HEK293 (cell line): ENCODE measurements at regions not wholly inside any gene's neighbourhood (a gene's known extent, or its start where the extent isn't known, plus 50 kb on each side); places are given as distances from the start of the nearest gene placed in this dataset.

Source experiments
- CTCF ChIA-PET: fragments of 350-600 bp; formaldehyde crosslinking; extraction: SDS; loops from one replicate; lab custom pipeline; 2021; ENCODE audit warnings: antibody characterized with exemption; lab: Yijun Ruan, JAX
- POLR2A ChIA-PET: fragments of 300-600 bp; formaldehyde crosslinking; extraction: SDS; loops from one replicate; lab custom pipeline; 2020; ENCODE audit warnings: antibody characterized with exemption, inconsistent platforms; lab: Yijun Ruan, JAX
- H3K27ac ChIP-seq: fragments of 200-500 bp; sonication (Bioruptor generic); 2 replicates; pipeline ENCODE4 v1.5.1; 2014; ENCODE audit warnings: low read depth, low read length, control low read depth, inconsistent platforms; ENCODE audit errors: extremely low read depth
- H3K36me3 ChIP-seq, 2 experiments: fragments of 200-500 bp in 1 of 2; sonication (Bioruptor generic) in 1 of 2; 1 replicate in 1 of 2; 2 replicates in 1 of 2; pipeline ENCODE4 v1.5.1; 2014 to 2017; ENCODE audit warnings: inconsistent platforms in 2 of 2, low read length in 2 of 2; ENCODE audit not compliant: control insufficient read depth in 2 of 2, insufficient read depth in 1 of 2
- H3K4me1 ChIP-seq: fragments of 200-500 bp; sonication (Bioruptor generic); 2 replicates; pipeline ENCODE4 v1.5.1; 2014; ENCODE audit warnings: mild to moderate bottlenecking, low read length, inconsistent platforms; ENCODE audit not compliant: control insufficient read depth, insufficient read depth
- H3K4me3 ChIP-seq: 2 replicates; pipeline ENCODE4 v1.5.1; 2011; ENCODE audit warnings: low read depth, mild to moderate bottlenecking, control low read depth, low read length, moderate library complexity
- H3K9me3 ChIP-seq: fragments of 200-500 bp; sonication (Bioruptor generic); 2 replicates; pipeline ENCODE4 v1.5.1; 2014; ENCODE audit warnings: low read depth, low read length, inconsistent platforms; ENCODE audit not compliant: control insufficient read depth, insufficient read depth
- GLI4 ChIP-seq: fragments of 450-650 bp; formaldehyde crosslinking; IDR thresholded peaks from 2 replicates; pipeline ENCODE4 v1.5.1; 2016; ENCODE audit warnings: missing biosample characterization, missing genetic modification characterization
- RBAK ChIP-seq: fragments of 450-650 bp; formaldehyde crosslinking; IDR thresholded peaks from 2 replicates; pipeline ENCODE4 v1.5.1; 2016; ENCODE audit warnings: missing biosample characterization, missing genetic modification characterization
- TRIM28 ChIP-seq: IDR thresholded peaks from 2 replicates; pipeline ENCODE4 v1.6.1; 2011; ENCODE audit warnings: low read length, control low read depth, borderline replicate concordance
- ZBTB17 ChIP-seq: fragments of 450-650 bp; formaldehyde crosslinking; IDR thresholded peaks from 2 replicates; pipeline ENCODE4 v1.5.1; 2016; ENCODE audit warnings: missing biosample characterization, missing genetic modification characterization
- ZBTB21 ChIP-seq: fragments of 450-650 bp; formaldehyde crosslinking; IDR thresholded peaks from 2 replicates; pipeline ENCODE4 v1.5.1; 2017; ENCODE audit warnings: missing biosample characterization, missing genetic modification characterization
- ZBTB48 ChIP-seq: fragments of 450-650 bp; formaldehyde crosslinking; IDR thresholded peaks from 2 replicates; pipeline ENCODE4 v1.5.1; 2016; ENCODE audit warnings: missing biosample characterization, missing genetic modification characterization
- ZNF10 ChIP-seq: fragments of 450-650 bp; formaldehyde crosslinking; IDR thresholded peaks from 2 replicates; pipeline ENCODE4 v1.5.1; 2017; ENCODE audit warnings: missing biosample characterization, missing genetic modification characterization
- ZNF169 ChIP-seq: fragments of 450-650 bp; formaldehyde crosslinking; IDR thresholded peaks from 2 replicates; pipeline ENCODE4 v1.5.1; 2016; ENCODE audit warnings: missing biosample characterization, missing genetic modification characterization
- ZNF214 ChIP-seq: fragments of 450-650 bp; formaldehyde crosslinking; IDR thresholded peaks from 2 replicates; pipeline ENCODE4 v1.5.1; 2017; ENCODE audit warnings: missing biosample characterization, mild to moderate bottlenecking, missing genetic modification characterization, borderline replicate concordance
- ZNF221 ChIP-seq: fragments of 450-650 bp; formaldehyde crosslinking; IDR thresholded peaks from 2 replicates; pipeline ENCODE4 v1.5.1; 2017; ENCODE audit warnings: missing biosample characterization, missing genetic modification characterization, borderline replicate concordance
- ZNF292 ChIP-seq: fragments of 450-650 bp; formaldehyde crosslinking; IDR thresholded peaks from 2 replicates; pipeline ENCODE4 v1.5.1; 2016; ENCODE audit warnings: low read depth, missing biosample characterization, missing genetic modification characterization, borderline replicate concordance
- ZNF837 ChIP-seq: fragments of 450-650 bp; formaldehyde crosslinking; IDR thresholded peaks from 2 replicates; pipeline ENCODE4 v1.5.1; 2016; ENCODE audit warnings: missing biosample characterization, missing genetic modification characterization
- TF ChIP-seq, protein P1 (sequence below): sonication (generic); formaldehyde crosslinking; IDR thresholded peaks from 2 replicates; pipeline ENCODE4 v1.8.1; 2022; ENCODE audit warnings: mild to moderate bottlenecking, moderate library complexity, missing genetic modification reagents
- TF ChIP-seq, protein P2 (sequence below): fragments of 450-650 bp; formaldehyde crosslinking; conservative IDR thresholded peaks from 2 replicates; pipeline ENCODE4 v1.5.1; 2016; ENCODE audit warnings: low read depth, missing biosample characterization, missing genetic modification characterization
- TF ChIP-seq, protein P3 (sequence below): fragments of 450-650 bp; formaldehyde crosslinking; IDR thresholded peaks from 2 replicates; pipeline ENCODE4 v1.5.1; 2016; ENCODE audit warnings: missing biosample characterization, missing genetic modification characterization, low read depth
- TF ChIP-seq, protein P4 (sequence below): fragments of 450-650 bp; formaldehyde crosslinking; optimal IDR thresholded peaks from 2 replicates; pipeline ENCODE3; 2016; ENCODE audit warnings: missing biosample characterization, mild to moderate bottlenecking, missing genetic modification characterization
- TF ChIP-seq, protein P5 (sequence below): fragments of 450-650 bp; formaldehyde crosslinking; IDR thresholded peaks from 2 replicates; pipeline ENCODE4 v1.5.1; 2016; ENCODE audit warnings: missing biosample characterization, missing genetic modification characterization
- TF ChIP-seq, protein P6 (sequence below): fragments of 450-650 bp; formaldehyde crosslinking; IDR thresholded peaks from 2 replicates; pipeline ENCODE4 v1.5.1; 2017; ENCODE audit warnings: missing biosample characterization, missing genetic modification characterization
- TF ChIP-seq, protein P7 (sequence below): fragments of 450-650 bp; formaldehyde crosslinking; IDR thresholded peaks from 2 replicates; pipeline ENCODE4 v1.5.1; 2017; ENCODE audit warnings: missing biosample characterization, missing genetic modification characterization

DNA sequence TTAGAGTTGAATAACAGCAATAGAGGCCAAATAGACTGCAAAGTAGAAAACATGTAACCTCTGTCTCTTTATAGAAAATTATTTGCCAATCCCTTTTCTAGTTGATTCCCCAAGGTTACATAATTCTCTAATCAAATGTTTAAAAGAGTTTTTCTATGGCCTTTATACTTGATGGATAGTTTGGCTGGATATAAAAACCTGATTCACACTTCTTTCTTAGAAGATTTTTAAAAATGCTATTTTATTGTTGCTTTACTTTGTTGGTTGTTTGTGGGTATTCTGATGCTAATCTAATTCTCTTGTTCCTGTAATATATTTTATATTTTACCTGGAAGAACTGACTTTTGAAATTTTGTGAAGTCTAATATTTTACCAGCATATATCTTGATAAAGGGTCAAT is 331.1 kb upstream of the MTPN start (continued):
- TF ChIP-seq, protein P1, sequence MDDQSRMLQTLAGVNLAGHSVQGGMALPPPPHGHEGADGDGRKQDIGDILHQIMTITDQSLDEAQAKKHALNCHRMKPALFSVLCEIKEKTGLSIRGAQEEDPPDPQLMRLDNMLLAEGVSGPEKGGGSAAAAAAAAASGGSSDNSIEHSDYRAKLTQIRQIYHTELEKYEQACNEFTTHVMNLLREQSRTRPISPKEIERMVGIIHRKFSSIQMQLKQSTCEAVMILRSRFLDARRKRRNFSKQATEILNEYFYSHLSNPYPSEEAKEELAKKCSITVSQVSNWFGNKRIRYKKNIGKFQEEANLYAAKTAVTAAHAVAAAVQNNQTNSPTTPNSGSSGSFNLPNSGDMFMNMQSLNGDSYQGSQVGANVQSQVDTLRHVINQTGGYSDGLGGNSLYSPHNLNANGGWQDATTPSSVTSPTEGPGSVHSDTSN (CRISPR knock-in tag) = no peak

DNA sequence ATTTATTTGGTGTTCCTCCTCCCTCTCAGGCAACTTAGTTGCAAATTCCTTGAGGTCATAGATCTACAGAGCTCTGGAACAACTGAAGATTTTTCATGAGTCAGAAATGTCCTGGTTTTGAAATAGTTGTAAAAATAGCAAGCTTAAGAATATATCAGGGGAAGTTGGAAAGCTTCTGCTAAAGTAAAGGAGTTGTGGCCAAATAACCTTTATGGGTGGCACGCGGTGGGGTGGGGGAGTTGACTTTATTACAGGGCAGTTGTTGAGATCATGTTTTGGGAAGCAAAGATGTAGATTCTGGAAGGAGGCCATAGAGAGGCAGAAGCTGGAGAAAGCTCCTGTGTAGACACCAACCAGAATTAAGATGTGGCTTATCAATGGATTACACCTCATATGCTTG is 326.0 kb upstream of the MTPN start:
- CTCF ChIA-PET = no interaction called here
- TF ChIP-seq, protein P2, sequence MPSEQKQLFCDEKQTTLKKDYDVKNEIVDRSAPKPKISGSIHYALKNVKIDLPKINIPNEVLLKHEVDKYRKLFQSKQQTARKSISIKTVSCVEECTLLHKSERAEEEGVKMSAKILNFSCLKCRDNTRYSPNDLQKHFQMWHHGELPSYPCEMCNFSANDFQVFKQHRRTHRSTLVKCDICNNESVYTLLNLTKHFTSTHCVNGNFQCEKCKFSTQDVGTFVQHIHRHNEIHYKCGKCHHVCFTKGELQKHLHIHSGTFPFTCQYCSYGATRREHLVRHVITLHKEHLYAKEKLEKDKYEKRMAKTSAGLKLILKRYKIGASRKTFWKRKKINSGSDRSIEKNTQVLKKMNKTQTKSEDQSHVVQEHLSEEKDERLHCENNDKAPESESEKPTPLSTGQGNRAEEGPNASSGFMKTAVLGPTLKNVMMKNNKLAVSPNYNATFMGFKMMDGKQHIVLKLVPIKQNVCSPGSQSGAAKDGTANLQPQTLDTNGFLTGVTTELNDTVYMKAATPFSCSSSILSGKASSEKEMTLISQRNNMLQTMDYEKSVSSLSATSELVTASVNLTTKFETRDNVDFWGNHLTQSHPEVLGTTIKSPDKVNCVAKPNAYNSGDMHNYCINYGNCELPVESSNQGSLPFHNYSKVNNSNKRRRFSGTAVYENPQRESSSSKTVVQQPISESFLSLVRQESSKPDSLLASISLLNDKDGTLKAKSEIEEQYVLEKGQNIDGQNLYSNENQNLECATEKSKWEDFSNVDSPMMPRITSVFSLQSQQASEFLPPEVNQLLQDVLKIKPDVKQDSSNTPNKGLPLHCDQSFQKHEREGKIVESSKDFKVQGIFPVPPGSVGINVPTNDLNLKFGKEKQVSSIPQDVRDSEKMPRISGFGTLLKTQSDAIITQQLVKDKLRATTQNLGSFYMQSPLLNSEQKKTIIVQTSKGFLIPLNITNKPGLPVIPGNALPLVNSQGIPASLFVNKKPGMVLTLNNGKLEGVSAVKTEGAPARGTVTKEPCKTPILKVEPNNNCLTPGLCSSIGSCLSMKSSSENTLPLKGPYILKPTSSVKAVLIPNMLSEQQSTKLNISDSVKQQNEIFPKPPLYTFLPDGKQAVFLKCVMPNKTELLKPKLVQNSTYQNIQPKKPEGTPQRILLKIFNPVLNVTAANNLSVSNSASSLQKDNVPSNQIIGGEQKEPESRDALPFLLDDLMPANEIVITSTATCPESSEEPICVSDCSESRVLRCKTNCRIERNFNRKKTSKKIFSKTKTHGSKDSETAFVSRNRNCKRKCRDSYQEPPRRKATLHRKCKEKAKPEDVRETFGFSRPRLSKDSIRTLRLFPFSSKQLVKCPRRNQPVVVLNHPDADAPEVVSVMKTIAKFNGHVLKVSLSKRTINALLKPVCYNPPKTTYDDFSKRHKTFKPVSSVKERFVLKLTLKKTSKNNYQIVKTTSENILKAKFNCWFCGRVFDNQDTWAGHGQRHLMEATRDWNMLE (tag by site-specific recombination) = no peak
- POLR2A ChIA-PET = no interaction called here
- H3K36me3 ChIP-seq = no peaks in the 10 kb centered on the region
- H3K4me1 ChIP-seq = no peaks in the 10 kb centered on the region
- H3K9me3 ChIP-seq = no peaks in the 10 kb centered on the region
- H3K27ac ChIP-seq = no peak overlapping the region
- no peak overlapping the region for H3K4me3 ChIP-seq

DNA sequence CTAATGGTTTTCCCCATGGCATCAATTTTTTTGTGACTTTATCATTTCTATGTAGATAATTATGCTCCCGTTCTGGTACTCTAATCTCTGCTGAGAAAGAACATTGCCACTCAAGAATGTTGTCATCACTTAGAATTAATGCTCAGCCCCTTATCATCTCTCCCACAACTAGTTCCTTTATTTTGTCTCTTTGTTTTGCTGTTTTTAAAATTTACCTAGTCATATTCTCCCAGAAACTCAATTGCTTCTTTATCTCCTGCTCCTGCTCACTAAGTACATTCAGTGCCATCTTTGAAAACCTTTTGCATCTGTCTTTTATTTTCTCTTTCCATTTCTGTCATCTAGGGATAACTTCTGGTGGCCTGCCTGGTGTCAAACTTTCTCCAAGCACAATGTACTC is 324.9 kb upstream of the MTPN start:
- H3K9me3 ChIP-seq = no peaks in the 10 kb centered on the region
- no peaks in the 10 kb centered on the region for H3K36me3 ChIP-seq
- ChIA-PET POLR2A (no interaction called here), CTCF (no interaction called here)
- no peak overlapping the region for H3K4me3 ChIP-seq
- H3K4me1 ChIP-seq = no peaks in the 10 kb centered on the region
- no peak overlapping the region for H3K27ac ChIP-seq
- TF ChIP-seq, protein P3, sequence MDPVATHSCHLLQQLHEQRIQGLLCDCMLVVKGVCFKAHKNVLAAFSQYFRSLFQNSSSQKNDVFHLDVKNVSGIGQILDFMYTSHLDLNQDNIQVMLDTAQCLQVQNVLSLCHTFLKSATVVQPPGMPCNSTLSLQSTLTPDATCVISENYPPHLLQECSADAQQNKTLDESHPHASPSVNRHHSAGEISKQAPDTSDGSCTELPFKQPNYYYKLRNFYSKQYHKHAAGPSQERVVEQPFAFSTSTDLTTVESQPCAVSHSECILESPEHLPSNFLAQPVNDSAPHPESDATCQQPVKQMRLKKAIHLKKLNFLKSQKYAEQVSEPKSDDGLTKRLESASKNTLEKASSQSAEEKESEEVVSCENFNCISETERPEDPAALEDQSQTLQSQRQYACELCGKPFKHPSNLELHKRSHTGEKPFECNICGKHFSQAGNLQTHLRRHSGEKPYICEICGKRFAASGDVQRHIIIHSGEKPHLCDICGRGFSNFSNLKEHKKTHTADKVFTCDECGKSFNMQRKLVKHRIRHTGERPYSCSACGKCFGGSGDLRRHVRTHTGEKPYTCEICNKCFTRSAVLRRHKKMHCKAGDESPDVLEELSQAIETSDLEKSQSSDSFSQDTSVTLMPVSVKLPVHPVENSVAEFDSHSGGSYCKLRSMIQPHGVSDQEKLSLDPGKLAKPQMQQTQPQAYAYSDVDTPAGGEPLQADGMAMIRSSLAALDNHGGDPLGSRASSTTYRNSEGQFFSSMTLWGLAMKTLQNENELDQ (tag by site-specific recombination) = no peak
- TF ChIP-seq ZNF10 (no peak), ZNF837 (no peak), GLI4 (tag by site-specific recombination) (no peak), ZBTB17 (tag by site-specific recombination) (no peak), ZNF214 (tag by site-specific recombination) (no peak), ZBTB21 (no peak), ZNF169 (tag by site-specific recombination) (no peak), RBAK (tag by site-specific recombination) (no peak), TRIM28 (no peak), ZNF221 (no peak), ZNF292 (tag by site-specific recombination) (no peak), ZBTB48 (no peak)
- TF ChIP-seq, protein P4, sequence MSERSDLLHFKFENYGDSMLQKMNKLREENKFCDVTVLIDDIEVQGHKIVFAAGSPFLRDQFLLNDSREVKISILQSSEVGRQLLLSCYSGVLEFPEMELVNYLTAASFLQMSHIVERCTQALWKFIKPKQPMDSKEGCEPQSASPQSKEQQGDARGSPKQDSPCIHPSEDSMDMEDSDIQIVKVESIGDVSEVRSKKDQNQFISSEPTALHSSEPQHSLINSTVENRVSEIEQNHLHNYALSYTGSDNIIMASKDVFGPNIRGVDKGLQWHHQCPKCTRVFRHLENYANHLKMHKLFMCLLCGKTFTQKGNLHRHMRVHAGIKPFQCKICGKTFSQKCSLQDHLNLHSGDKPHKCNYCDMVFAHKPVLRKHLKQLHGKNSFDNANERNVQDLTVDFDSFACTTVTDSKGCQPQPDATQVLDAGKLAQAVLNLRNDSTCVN (tag by site-specific recombination) = no peak
- TF ChIP-seq, protein P5, sequence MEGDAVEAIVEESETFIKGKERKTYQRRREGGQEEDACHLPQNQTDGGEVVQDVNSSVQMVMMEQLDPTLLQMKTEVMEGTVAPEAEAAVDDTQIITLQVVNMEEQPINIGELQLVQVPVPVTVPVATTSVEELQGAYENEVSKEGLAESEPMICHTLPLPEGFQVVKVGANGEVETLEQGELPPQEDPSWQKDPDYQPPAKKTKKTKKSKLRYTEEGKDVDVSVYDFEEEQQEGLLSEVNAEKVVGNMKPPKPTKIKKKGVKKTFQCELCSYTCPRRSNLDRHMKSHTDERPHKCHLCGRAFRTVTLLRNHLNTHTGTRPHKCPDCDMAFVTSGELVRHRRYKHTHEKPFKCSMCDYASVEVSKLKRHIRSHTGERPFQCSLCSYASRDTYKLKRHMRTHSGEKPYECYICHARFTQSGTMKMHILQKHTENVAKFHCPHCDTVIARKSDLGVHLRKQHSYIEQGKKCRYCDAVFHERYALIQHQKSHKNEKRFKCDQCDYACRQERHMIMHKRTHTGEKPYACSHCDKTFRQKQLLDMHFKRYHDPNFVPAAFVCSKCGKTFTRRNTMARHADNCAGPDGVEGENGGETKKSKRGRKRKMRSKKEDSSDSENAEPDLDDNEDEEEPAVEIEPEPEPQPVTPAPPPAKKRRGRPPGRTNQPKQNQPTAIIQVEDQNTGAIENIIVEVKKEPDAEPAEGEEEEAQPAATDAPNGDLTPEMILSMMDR (tag by site-specific recombination) = no peak
- TF ChIP-seq, protein P6, sequence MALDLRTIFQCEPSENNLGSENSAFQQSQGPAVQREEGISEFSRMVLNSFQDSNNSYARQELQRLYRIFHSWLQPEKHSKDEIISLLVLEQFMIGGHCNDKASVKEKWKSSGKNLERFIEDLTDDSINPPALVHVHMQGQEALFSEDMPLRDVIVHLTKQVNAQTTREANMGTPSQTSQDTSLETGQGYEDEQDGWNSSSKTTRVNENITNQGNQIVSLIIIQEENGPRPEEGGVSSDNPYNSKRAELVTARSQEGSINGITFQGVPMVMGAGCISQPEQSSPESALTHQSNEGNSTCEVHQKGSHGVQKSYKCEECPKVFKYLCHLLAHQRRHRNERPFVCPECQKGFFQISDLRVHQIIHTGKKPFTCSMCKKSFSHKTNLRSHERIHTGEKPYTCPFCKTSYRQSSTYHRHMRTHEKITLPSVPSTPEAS (tag by site-specific recombination) = no peak
- TF ChIP-seq, protein P7, sequence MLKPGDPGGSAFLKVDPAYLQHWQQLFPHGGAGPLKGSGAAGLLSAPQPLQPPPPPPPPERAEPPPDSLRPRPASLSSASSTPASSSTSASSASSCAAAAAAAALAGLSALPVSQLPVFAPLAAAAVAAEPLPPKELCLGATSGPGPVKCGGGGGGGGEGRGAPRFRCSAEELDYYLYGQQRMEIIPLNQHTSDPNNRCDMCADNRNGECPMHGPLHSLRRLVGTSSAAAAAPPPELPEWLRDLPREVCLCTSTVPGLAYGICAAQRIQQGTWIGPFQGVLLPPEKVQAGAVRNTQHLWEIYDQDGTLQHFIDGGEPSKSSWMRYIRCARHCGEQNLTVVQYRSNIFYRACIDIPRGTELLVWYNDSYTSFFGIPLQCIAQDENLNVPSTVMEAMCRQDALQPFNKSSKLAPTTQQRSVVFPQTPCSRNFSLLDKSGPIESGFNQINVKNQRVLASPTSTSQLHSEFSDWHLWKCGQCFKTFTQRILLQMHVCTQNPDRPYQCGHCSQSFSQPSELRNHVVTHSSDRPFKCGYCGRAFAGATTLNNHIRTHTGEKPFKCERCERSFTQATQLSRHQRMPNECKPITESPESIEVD = no peak
